Calu3 (cell line): ENCODE measurements at regions not wholly inside any gene's neighbourhood (a gene's known extent, or its start where the extent isn't known, plus 50 kb on each side); places are given as distances from the start of the nearest gene placed in this dataset.
"Not testable (repeated sequence)": the region's sequence is repeated elsewhere in the genome, so short reads cannot be mapped to it uniquely, and the experiment has no call there.

Experiments
- BruUV-seq: library from RNA; stranded (reverse); fragments of 400-500 nt; replicated peaks from 2 replicates; lab custom pipeline; 2021; lab: Mats Ljungman, UMichigan
- CTCF ChIA-PET: fragments of 300-600 bp; sonication (Branson Sonifier 250); formaldehyde crosslinking; loops from one replicate; lab custom pipeline; 2022; ENCODE audit warnings: antibody characterized with exemption; lab: Charles Lee
- DNase-seq: peaks from one replicate; pipeline ENCODE4 v3.0.0; 2022
- H3K27ac Mint-ChIP-seq: one replicate; pipeline ENCODE4 v1.8.0; 2022; ENCODE audit warnings: mixed read lengths; ENCODE audit not compliant: unreplicated experiment
- H3K27me3 Mint-ChIP-seq: one replicate; pipeline ENCODE4 v1.8.0; 2022; ENCODE audit warnings: mixed read lengths; ENCODE audit not compliant: unreplicated experiment
- H3K36me3 Mint-ChIP-seq: one replicate; pipeline ENCODE4 v1.8.0; 2022; ENCODE audit warnings: mild to moderate bottlenecking, moderate library complexity, mixed read lengths; ENCODE audit not compliant: insufficient read depth, unreplicated experiment
- H3K4me1 Mint-ChIP-seq: one replicate; pipeline ENCODE4 v1.8.0; 2022; ENCODE audit warnings: mild to moderate bottlenecking, low read depth, mixed read lengths; ENCODE audit not compliant: unreplicated experiment
- H3K4me3 Mint-ChIP-seq: one replicate; pipeline ENCODE4 v1.8.0; 2022; ENCODE audit warnings: mild to moderate bottlenecking, low read depth, moderate library complexity, mixed read lengths; ENCODE audit not compliant: unreplicated experiment
- H3K9me3 Mint-ChIP-seq: one replicate; pipeline ENCODE4 v1.8.0; 2022; ENCODE audit warnings: low read depth, mixed read lengths; ENCODE audit not compliant: unreplicated experiment
- intact Hi-C: fragments of 100-400 bp; cut with micrococcal nuclease; formaldehyde crosslinking; loops from one replicate; pipeline ENCODE4 v1.10.0; 2022; ENCODE audit not compliant: unreplicated experiment
- TF ChIP-seq, protein P1 (sequence below): fragments of 200-600 bp; IDR thresholded peaks from one replicate; pipeline ENCODE4 v1.8.0; 2022; ENCODE audit warnings: antibody characterized with exemption; ENCODE audit not compliant: unreplicated experiment

- TF ChIP-seq, protein P1, sequence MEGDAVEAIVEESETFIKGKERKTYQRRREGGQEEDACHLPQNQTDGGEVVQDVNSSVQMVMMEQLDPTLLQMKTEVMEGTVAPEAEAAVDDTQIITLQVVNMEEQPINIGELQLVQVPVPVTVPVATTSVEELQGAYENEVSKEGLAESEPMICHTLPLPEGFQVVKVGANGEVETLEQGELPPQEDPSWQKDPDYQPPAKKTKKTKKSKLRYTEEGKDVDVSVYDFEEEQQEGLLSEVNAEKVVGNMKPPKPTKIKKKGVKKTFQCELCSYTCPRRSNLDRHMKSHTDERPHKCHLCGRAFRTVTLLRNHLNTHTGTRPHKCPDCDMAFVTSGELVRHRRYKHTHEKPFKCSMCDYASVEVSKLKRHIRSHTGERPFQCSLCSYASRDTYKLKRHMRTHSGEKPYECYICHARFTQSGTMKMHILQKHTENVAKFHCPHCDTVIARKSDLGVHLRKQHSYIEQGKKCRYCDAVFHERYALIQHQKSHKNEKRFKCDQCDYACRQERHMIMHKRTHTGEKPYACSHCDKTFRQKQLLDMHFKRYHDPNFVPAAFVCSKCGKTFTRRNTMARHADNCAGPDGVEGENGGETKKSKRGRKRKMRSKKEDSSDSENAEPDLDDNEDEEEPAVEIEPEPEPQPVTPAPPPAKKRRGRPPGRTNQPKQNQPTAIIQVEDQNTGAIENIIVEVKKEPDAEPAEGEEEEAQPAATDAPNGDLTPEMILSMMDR, result no peak
- Mint-ChIP-seq H3K9me3 (peaks cover 4% of the 10 kb centered on the region), H3K27ac (no peak overlapping the region), H3K27me3 (no peaks in the 10 kb centered on the region), H3K4me1 (no peaks in the 10 kb centered on the region), H3K4me3 (no peak overlapping the region), H3K36me3 (no peaks in the 10 kb centered on the region)
- BruUV-seq, result no TSS peak
- CTCF ChIA-PET, result no interaction called here
- intact Hi-C loops, result no loop called here
- DNase-seq, result no peak
These were observed 159.4 kb downstream of the RASEF start for GRCh38 chr9:82903503-82903902.

- Mint-ChIP-seq H3K9me3 (peaks cover 5% of the 10 kb centered on the region), H3K36me3 (no peaks in the 10 kb centered on the region), H3K4me3 (no peak overlapping the region), H3K4me1 (no peaks in the 10 kb centered on the region), H3K27me3 (no peaks in the 10 kb centered on the region), H3K27ac (no peak overlapping the region)
- no peak for DNase-seq
- TF ChIP-seq, protein P1, result no peak
- CTCF ChIA-PET, result no interaction called here
- no TSS peak for BruUV-seq
- intact Hi-C loops, result loop anchor here (5.0 kb wide), 1 partner anchor 380 kb away; no protein-coding TSS in a partner anchor
These were observed 150.9 kb downstream of the RASEF start for GRCh38 chr9:82911996-82912395.

GRCh38 chr9:82912645-82913044 is 150.3 kb downstream of the RASEF start:
- CTCF ChIA-PET, result no interaction called here
- no TSS peak for BruUV-seq
- no peak overlapping the region for H3K27ac Mint-ChIP-seq

DNA sequence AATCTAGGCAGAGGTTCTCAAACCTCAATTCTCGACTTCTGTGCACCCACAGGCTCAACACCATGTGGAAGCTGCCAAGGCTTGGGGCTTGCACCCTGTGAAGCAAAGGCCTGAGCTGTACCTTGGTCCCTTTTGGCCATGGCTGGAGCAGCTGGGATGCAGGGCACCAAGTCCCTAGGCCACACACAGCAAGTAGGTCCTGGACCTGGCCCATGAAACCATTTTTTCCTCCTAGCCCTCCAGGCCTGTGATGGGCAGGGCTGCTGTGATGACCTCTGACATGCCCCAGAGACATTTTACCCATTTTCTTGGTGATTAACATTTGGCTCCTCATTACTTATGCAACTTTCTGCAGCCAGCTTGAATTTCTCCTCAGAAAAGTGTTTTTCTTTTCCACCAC is 146.7 kb downstream of the RASEF start:
- H3K27me3 Mint-ChIP-seq, H3K9me3 Mint-ChIP-seq, BruUV-seq, H3K4me1 Mint-ChIP-seq, H3K4me3 Mint-ChIP-seq, DNase-seq, intact Hi-C loops, H3K27ac Mint-ChIP-seq, CTCF ChIA-PET, H3K36me3 Mint-ChIP-seq: not testable (repeated sequence)

More at GRCh38 chr9:82912645-82913044, 150.3 kb downstream of the RASEF start:
- DNase-seq, result no peak
- H3K4me3 Mint-ChIP-seq, result no peak overlapping the region
- TF ChIP-seq, protein P1, result no peak
- H3K27me3 Mint-ChIP-seq, result no peaks in the 10 kb centered on the region
- H3K9me3 Mint-ChIP-seq, result peaks cover 8% of the 10 kb centered on the region
- H3K4me1 Mint-ChIP-seq, result no peaks in the 10 kb centered on the region
- intact Hi-C loops, result loop anchor here (5.0 kb wide), 1 partner anchor 380 kb away; no protein-coding TSS in a partner anchor
- H3K36me3 Mint-ChIP-seq, result no peaks in the 10 kb centered on the region

GRCh38 chr9:82920154-82920553 is 142.8 kb downstream of the RASEF start:
- CTCF ChIA-PET, result no interaction called here
- Mint-ChIP-seq H3K36me3 (no peaks in the 10 kb centered on the region), H3K9me3 (peaks cover 8% of the 10 kb centered on the region), H3K27ac (no peak overlapping the region), H3K27me3 (no peaks in the 10 kb centered on the region), H3K4me1 (peaks cover 10% of the 10 kb centered on the region), H3K4me3 (no peak overlapping the region)
- TF ChIP-seq, protein P1, result no peak
- DNase-seq, result no peak
- no TSS peak for BruUV-seq
- intact Hi-C loops, result no loop called here
